ENCODE measurements at regions not wholly inside any gene's neighbourhood (a gene's known extent, or its start where the extent isn't known, plus 50 kb on each side); places are given as distances from the start of the nearest gene placed in this dataset.

DNA sequence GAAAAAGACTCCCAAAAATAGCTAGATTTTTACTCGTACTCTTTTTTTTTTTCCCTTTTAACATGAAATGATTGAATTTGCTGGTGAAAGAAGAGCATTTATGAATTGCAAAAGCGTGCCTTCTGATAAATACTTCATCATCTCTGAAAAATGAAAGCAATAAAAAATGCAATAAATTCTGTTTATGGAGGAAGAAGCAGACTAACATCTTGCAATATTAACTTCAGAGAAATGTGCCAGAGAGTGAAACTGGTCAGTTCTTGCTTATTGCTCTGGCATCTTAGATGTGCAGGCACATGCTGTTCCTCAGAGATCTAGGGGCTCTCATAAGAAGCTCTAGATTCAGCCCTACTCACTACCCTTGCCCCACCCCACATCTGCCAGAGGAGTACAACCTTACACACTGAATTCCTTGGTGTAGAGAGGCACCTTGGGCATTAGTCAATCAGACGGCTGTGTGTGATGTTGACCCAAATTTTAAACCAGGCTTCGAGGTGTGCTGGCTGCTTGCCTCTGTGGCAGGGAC, 891.1 kb upstream of the GHITM start:
- DNase-seq (ENCODE audit: low spot score) = no peak

DNA sequence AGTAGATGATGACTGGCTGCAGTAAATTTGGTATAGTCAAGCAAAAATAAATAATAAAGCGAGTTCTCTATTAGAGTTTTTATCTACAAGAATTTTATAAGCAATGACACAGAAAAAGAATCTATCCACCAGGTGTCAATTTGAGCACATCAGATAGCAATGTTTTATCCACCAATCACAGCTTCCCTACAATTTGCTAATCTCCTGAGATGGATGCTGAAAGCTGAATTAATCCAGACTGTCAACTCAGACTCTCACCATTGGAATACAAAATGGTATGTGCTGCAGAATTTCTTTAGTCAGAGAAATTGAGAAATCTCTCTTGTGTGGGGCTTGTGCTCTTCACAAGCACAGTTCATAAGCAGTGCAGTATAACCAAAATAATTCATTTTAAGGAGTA, 888.9 kb upstream of the GHITM start:
- no peak for DNase-seq (ENCODE audit: low spot score)

DNA sequence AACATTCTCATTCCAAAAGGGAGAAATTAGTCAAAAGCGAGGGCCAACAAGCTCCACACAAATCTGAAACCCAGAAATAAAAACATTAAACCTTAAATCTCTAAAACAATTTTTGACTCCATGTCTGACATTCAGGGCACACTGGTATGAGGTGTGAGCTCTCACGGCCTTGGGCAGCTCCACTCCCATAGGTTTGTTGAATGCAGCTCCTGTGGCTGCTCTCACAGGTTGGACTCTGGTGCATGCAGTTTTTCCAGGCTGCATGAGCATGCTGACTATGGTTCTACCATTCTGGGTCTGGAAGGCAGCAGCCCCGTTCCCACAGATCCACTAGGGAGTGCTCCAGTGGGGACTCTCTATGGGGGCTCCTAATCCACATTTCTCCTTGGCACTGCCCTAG, 887.1 kb upstream of the GHITM start:
- DNase-seq (ENCODE audit: low spot score) = no peak

DNA sequence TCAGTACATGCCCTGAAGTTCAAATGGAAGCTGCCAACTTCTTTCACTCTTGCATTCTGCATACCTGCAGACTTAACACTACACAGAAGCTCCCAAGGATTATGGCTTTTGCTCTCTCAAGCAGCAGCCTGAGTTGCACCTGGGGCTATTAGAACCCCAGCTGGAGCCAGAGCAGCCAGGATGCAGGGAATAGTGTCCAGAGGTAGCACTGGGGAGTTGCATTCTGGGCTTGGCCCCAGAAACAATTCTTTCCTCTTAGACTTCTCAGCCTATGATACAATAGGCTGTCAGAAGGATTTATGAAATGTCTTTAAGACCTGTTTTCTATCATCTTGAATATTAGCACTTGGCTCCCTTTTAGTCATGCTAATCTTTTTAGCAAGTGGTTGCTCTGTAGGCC, 886.7 kb upstream of the GHITM start:
- DNase-seq (ENCODE audit: low spot score) = no peak

DNA sequence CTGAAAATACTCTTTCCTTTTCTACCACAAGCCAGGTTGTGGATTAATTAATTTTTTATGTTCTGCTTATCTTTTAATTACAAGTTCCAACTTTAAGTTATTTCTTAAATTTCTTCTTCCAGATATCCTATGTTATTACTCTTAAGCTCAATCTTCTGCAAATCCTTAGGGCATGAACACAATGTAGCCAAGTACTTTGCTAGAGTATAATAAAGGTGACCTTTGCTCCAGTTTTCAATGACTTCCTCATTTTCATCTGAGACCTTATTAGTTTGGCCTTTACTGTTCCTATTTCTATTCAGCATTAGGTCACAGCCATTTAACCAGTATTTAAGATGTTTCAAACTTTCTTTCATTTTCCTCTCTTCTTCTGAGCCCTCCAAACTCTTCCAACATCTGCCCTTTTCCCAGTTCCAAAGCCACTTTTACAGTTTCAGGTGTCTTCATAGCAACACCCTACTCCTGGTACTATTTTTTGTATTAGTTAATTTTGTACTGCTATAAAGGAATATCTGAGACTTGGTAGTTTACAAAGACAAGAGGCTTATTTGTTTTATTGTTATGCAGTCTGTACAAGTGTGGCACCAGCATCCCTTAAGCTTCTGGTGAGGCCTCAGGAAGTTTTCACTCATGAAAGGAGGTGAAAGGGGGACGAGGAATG, 886.2 kb upstream of the GHITM start:
- no peak for DNase-seq (ENCODE audit: low spot score)

DNA sequence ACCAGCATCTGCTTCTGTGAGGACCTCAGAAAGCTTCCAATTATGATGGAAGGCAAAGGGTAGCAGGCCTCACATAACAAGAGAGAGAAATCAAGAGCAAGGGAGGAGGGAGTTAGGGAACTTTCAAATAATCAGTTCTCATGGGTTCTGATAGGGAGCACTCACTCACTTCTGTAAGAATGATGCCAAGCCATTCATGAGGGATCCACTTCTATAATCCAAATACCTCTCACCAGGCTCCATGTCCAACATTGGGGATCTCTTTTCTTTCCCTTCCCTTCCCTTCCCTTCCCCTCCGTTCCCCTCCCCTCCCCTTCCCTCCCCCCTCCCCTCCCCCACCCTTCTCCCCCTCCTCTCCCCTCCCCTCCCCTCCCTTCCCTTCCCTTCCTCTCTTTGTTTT, 884.6 kb upstream of the GHITM start:
- no peak for DNase-seq (ENCODE audit: low spot score)

DNA sequence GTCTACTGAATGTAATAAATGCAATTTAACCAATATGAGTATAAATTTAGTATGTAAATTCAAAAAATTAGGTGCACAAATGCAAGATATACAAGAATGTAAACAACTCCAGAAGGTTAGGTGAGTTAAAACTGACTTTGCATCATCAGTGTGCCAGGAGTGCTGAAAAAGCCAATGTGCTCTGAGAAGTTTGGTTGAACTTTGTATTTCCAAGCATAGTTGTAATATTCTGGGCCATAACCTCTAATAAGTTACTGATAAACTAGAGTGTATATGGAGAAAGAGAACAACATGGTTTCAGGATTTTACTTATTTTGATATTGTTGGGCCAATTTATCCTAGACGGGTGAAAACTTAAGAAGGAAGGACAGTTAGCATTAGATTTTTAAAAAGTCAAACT, 876.9 kb upstream of the GHITM start:
- DNase-seq (ENCODE audit: low spot score) = no peak

DNA sequence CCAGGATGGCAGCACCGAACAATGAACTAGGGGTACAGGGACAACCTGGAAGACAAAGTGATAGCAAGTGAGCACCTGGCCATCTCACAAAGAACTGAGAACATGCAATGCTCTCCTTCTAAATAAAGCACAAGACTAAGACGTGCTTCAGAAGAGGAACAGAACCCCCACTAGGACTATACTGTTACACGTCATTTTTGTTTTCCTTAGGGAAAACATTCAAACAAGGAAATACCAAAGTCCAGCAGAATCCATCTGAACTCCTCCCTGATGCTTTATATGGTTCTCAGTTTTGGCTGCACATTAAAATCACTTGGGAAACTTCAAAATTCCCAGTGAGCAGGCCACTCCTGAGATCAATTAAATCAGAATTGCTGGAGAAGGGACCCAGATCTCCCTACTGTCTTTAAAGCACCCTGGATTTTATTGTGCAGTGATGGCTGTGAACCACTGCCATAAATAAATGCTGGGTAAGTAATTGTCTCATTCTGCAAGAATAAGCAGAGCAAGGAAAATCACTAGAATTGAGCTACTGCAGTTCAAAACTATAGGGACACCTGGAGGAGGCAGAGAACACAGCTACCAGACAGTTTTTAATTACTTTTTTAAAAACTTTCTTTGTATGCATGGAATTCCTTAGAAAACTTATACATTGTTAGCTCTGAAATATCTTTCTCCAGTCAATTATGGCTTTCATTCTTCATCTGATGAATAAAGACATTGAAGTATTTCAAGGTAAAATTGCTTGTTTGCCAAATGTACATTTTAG, 866.5 kb upstream of the GHITM start:
- DNase-seq (ENCODE audit: low spot score) = no peak

DNA sequence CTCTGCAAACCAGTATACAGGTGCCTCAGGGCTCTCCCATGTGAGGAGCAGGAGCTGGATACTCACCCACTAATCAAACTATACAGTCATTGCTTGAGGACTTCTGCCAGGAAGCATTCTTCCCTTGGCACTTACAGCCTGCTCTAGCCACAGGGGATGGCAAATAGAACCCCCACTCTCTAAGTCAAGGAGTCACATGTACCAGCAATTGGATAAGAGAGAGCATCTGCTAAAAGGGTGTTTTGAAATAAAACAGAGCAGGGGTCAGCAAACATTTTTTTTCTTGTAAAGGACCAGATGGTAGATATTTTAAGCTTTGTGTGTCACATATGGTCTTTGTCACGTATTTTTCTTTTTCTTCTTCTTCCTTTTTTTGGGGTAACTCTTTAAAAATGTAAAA, 865.2 kb upstream of the GHITM start:
- DNase-seq (ENCODE audit: low spot score) = no peak

DNA sequence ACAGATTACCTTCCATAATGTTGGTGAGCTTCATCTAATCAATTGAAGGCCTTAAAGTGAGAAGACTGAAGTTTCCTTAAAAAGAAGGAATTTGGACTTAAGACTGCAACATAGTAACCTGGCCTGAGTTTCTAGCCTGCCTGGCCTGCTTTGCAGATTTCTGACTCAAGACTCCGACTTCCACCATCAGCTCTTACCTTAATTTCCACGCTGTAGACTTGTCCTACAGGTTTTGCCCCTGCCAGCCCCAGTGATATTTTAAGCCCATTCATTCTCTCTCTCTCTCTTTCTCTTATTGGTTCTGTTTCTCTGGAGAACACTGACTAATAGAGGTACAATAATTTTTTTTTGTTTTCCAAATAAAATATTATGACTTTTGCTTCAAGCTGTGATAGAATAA, 862.3 kb upstream of the GHITM start:
- no peak for DNase-seq (ENCODE audit: low spot score)

DNA sequence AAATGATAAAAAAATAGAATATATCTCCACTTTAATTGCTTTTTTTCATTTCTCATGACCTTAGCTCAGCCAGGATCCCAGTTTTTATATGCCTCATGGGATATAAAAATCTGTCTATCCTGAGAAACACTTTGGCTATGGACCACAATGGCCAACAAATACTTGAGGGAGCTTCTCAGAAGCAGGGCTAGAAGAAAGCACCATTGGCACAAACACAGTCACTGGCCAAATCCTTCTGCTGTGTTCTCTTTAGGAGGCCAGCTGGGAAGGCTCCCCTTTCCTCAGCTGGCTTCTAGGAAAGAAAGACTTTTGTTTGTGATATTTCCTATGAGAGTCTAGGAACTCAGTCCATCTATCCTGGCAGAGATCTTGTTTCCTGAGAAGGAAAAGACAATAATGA, 856.2 kb upstream of the GHITM start:
- no peak for DNase-seq (ENCODE audit: low spot score)

DNA sequence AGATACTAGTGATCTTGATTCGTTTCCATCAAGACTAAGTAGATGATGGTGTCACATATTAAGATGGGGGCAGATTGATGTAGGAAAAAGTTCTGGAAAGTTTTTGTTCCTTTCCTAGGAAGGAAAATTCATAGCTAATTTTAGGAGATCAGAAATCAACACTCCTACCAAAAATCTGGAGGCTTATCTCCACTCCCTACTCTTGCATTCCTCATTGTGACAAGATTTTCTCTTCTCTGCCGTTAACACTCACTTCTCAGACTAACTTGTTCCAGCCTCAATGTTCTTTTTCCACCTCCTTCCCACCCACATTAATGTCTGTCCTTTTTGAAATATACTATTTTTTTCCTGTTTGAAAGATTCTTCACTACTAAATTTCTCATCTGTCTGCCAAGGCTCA, 851.9 kb upstream of the GHITM start:
- DNase-seq (ENCODE audit: low spot score) = no peak

DNA sequence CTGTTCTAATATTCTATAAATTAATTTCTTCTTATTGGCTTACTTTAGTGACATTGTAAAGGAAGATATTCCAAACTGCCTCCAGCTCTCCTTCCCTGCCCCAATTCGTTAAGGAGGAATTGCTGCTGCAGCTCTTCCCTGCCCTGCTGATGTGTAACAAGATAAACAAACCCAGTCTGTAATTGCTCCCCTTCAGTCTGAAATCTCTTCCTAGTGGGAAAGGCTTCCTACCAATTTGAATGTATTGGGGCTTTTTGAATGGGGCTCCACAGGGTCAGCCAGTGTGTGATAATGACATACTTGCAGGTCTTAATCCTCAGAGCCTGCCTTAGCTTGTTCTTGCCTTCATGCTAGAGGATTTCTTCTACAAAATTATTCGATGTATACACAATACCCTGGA, 849.9 kb upstream of the GHITM start:
- no peak for DNase-seq (ENCODE audit: low spot score)

DNA sequence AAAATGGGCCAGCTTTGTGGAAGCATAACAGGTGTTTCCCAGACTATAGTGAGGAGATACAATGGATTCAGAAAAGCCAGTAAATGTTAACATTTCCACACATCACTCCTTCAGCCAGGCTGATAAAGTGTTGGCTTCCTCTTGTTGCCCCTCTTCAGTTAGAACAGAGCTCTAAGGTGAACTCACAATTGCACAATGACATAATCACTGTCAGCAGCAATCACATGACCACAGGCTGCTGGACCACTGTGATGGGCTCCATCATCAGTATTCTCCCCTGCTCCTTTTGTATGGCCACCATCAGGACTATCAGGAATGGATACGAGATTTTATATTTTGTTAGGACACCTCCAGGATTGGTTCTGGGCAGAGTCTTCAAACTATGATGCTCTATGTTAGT, 849.4 kb upstream of the GHITM start:
- no peak for DNase-seq (ENCODE audit: low spot score)

DNA sequence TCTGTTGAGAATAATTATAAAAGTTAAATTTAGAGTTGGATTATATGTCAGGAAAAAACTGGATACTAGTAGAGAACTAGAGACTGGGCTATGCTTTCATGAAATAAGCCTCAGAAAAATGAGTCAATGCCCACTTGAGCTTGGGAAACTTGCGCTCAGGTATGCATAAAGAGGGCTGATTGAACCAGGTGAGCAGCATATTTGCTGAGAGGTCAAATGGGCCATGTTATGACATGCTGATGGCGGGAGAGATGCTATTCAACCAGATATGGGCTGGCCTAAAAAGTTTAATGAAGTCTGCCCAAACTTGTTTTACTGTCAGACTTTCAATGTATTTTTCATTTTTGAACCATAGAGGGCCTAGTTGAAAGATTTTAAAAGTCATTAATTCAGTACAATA, 837.6 kb upstream of the GHITM start:
- DNase-seq (ENCODE audit: low spot score) = no peak

DNA sequence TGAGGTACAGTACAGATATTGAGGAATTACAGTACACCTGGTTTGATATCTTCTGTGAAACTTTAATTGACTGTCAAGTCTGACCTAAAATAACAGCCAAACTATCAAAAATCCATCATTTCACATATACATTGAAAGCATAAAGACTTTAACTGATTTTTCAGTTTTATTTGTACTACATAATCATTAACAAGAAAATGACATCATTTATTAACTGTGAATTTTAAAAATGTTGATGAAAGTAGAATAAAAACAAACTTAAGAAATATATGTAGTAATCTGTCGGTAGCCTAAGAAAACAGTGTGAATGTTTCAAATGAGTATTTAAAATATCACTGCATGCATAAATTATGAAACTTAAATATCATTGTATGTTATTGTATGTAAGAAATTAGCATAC, 836.7 kb upstream of the GHITM start:
- DNase-seq (ENCODE audit: low spot score) = no peak

DNA sequence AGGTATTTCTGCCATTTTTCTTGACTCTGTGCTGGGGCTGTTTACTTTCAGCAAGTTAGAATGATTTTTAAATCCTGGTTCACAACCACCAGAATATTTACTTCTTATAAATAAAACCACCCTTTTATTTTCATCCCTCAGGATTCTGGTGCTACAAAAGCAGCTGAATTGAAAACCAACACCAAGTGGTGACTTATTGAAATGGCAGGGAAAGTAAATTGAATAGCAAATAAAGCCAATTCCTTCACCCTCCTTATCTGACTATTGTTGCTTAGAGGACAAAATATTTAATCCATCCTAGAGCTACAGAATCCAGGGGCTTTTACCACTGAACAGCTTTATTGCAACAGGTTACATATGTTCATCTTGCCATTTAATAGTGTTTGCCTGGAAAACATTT, 828.6 kb upstream of the GHITM start:
- DNase-seq (ENCODE audit: low spot score) = no peak

DNA sequence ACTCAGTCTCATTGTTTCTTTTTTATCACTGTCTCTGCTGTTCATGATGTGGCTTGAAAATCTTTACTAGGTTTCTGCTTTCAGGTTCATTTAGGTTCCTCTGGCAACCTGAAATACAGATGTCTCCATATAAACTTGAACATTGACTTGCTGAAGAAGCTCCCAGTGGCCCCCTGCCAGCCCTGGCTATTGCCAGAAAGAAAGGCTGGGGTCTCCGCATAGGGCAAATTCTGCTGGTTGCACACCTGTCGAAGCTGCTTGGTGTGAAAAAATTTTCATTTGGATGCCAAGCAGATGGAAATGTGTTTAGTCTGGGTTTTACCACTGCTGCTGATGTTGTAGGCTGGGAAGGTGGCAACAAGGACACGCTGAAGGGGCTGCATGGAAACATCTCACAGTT, 826.7 kb upstream of the GHITM start:
- no peak for DNase-seq (ENCODE audit: low spot score)

DNA sequence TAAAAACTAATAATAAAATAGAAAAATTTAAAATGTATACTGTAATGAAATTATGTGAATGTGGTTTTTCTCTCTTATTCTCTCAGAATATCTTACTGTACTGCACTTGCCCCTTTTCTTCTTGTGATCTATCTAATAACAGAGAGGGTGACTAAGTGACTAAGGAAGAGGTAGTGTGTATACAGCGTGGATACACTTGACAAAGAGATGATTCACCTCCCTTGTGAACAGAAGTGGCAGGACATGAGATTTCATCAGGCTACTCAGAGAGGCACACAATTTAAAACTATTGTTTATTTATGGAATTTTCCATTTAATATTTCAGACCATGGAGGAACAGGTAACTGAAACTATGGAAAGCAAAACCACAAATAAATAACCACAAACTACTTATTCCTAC, 806.6 kb upstream of the GHITM start:
- DNase-seq (ENCODE audit: low spot score) = no peak

DNA sequence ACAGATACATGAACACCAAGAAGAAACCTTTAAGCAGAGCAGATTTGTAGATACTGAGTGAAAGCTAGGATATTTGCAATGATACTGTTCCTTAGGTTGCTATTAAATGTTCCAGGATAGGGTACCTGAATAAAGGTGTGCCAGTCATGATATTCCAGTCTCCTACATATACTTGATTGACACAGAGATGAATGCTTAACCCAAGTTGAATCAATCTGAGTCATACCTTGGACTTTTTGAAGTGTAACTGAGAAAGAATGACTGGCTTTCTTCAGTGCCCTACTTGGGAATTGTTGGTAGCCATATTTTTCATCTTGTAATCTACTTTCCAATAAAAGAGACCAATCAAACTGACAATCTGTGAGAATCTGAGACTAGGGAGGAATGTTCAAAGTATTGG, 805.7 kb upstream of the GHITM start:
- no peak for DNase-seq (ENCODE audit: low spot score)

DNA sequence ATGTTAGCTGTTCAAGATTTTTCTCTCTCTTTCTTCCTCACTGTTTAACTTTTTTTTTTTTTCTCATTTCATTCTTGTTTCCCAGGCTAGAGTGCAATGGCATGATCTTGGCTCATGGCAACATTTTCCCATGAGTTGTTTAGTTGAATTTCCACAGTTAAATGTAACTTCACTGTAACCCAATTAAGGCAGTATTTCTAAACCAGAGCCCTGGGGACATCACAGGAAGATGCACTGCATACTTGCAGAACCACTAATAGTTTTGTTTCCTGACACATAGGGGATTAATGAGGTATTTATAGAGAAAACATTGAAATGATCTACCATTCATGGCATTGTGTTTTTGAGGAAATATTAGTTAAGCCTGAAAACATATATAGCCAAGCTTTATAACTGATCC, 795.6 kb upstream of the GHITM start:
- no peak for DNase-seq (ENCODE audit: low spot score)

DNA sequence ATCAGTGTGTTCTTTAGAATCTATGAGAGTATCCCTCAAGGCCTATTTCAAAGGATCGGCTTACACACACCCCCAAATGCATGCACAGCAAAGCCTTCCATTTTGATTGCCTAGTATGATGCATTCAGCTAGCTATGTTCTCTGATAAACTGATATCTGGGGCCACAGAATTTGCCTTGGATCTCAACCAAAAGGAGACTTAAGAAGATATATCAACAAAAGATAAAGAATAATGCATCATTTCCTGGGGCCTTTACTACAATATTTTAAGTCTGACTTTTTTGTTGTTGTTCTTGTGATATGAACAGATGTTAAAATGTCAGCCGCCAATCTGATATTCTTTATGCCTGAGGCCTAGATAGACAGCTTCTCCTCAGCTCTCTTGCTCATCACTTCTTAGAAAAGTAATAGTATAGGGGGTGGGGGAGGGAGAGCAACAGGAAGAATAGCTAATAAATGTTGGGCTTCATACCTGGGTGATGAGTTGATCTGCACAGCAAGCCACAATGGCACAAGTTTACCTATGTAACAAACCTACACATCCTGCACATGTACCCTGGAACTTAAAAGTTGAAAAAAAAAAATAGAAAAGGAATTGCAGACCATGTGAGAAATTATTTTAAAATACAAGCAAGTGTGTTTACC, 792.9 kb upstream of the GHITM start:
- no peak for DNase-seq (ENCODE audit: low spot score)

DNA sequence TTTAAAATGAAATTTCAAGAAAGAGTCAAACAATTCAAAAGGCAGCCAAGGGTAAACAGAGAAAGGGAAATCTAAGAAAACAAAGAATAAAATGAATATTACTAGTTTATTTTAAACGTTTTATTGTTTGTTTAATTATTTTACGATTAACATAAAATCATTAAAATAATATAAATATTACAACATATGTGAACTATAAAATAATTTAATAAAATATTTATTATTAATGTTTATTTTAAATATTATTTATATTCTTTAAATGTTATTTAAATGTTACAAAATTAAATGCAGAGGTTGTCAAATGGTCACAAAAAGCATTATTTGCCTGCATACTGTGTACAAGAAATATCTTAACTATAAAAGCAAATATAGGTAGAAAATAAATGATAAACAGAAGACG, 786.7 kb upstream of the GHITM start:
- no peak for DNase-seq (ENCODE audit: low spot score)
